ENCODE measurements at regions not wholly inside any gene's neighbourhood (a gene's known extent, or its start where the extent isn't known, plus 50 kb on each side); places are given as distances from the start of the nearest gene placed in this dataset.

DNA sequence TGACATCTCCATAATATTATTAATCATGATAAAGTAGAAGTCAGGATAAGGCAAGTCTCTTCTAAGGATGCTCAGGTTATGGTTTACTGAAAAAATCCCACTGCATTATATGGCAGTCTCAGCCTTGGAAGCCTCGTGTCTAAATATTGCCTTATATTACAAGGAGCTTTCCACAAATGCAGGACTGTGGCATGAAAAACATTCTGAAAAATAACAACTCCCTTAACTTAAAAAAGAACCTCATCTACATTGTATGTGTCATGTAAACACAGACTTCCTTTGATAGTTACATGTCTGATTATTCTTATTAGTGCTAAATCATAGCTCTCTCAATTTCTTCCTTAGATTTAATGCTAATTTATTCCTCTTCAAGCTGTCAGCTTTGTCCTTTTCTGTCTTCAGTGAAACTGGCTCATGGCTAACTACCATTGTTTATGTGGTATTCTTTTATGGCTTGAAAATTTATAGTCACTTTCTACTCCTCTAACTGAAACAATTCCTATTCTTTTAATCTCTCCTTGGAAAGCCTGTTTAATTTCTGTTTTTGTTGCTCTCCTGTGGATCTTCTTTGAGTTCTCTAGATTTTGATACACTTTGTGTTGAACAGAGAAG lies 156.1 kb downstream of the KIF20B start:
- TF ChIP-seq, protein P1, sequence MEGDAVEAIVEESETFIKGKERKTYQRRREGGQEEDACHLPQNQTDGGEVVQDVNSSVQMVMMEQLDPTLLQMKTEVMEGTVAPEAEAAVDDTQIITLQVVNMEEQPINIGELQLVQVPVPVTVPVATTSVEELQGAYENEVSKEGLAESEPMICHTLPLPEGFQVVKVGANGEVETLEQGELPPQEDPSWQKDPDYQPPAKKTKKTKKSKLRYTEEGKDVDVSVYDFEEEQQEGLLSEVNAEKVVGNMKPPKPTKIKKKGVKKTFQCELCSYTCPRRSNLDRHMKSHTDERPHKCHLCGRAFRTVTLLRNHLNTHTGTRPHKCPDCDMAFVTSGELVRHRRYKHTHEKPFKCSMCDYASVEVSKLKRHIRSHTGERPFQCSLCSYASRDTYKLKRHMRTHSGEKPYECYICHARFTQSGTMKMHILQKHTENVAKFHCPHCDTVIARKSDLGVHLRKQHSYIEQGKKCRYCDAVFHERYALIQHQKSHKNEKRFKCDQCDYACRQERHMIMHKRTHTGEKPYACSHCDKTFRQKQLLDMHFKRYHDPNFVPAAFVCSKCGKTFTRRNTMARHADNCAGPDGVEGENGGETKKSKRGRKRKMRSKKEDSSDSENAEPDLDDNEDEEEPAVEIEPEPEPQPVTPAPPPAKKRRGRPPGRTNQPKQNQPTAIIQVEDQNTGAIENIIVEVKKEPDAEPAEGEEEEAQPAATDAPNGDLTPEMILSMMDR (IDR thresholded peaks at IDR 0.05; ENCODE audit: insufficient read depth, low read length, poor library complexity, severe bottlenecking), result no peak
- DNase-seq (ENCODE audit: low read depth), result no peak
- H3K36me3 ChIP-seq (ENCODE audit: control insufficient read depth, insufficient read depth, low read length), result no peaks in the 10 kb centered on the region
- H3K4me3 ChIP-seq (ENCODE audit: low read depth, low read length), result no peak overlapping the region
- H3K27me3 ChIP-seq (ENCODE audit: control insufficient read depth, insufficient read depth, low read length), result no peaks in the 10 kb centered on the region

DNA sequence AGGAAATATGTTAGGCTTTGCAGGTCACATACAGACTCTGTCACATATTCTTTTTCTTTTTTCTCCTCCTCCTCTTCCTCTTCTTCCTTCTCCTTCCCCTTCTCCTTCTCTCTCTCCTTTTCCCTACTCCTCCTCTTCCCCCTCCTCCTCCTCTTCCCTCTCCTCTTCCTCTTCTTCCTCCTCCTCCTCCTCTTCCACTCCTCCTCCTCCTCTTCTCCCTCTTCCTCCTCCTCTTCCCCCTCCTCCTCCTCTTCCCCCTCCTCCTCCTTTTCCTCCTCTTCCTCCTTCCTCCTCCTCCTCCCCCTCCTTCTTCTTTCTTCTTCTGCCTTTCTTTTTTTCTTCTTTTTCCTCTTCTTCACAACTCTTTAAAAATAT lies 159.8 kb downstream of the KIF20B start:
- Histone ChIP-seq H3K27me3 (ENCODE audit: control insufficient read depth, insufficient read depth, low read length) (no peaks in the 10 kb centered on the region), H3K36me3 (ENCODE audit: control insufficient read depth, insufficient read depth, low read length) (no peaks in the 10 kb centered on the region), H3K4me3 (ENCODE audit: low read depth, low read length) (no peak overlapping the region)
- TF ChIP-seq, protein P1 (IDR thresholded peaks at IDR 0.05; ENCODE audit: insufficient read depth, low read length, poor library complexity, severe bottlenecking), result no peak
- DNase-seq (ENCODE audit: low read depth), result no peak

DNA sequence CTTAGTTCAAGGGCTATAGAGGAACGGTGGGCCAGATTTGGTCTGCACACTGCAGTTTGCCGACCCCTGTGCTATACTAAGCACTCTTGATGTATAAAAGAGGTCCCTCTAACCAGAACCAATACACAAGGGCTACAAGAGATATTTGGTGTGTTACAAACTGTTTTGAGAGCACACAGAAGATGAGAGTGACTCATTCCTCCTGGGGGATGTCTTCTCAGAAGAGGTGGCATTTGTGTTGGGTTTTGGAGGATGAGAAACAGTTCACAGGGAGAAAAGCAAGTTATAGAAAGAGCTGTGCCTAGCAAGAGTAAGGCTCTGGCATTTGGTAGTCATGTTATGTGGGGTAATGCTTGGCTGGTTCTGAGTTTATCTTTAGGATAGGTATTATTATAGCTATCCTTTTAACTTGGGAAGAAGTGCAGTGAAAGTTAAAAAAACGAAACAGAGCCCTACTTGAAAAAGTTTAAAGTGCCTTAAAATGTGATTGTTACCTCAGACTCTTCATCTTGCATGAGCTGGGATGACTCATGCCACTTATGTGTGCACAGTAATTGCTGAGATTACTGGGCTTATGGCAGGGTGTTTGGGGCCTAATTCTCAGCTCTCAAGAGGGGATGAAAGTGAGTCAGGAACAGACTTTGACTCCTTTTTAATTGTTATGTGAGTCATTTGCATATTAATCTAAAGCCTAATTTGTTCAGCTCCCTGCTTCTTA lies 160.4 kb downstream of the KIF20B start:
- no peak overlapping the region for H3K4me3 ChIP-seq (ENCODE audit: low read depth, low read length)

DNA sequence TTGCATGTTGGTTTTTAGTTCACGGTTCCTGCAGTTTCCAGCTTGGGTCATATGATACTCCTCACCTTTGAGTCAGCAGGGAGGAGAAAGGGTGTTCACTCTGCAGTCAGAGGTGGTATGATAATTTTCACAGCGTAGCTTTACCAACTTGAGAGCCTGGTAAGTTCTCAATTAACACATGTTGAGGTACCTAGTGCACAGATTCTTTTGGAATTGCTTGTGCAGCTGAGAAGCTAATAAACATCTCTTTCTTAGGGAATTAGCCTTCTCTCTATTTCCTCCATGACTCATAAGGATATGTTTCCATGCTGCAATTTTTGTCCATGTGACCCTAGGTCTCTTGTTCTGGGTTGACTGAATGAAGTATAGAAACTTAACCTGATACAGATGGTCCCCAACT lies 166.6 kb downstream of the KIF20B start:
- no peak for DNase-seq (ENCODE audit: low read depth)

More for the DNA sequence above, 160.4 kb downstream of the KIF20B start:
- TF ChIP-seq, protein P1 (IDR thresholded peaks at IDR 0.05; ENCODE audit: insufficient read depth, low read length, poor library complexity, severe bottlenecking), result no peak
- DNase-seq (ENCODE audit: low read depth), result peak; percentile 63
- Histone ChIP-seq H3K27me3 (ENCODE audit: control insufficient read depth, insufficient read depth, low read length) (no peaks in the 10 kb centered on the region), H3K36me3 (ENCODE audit: control insufficient read depth, insufficient read depth, low read length) (no peaks in the 10 kb centered on the region)

DNA sequence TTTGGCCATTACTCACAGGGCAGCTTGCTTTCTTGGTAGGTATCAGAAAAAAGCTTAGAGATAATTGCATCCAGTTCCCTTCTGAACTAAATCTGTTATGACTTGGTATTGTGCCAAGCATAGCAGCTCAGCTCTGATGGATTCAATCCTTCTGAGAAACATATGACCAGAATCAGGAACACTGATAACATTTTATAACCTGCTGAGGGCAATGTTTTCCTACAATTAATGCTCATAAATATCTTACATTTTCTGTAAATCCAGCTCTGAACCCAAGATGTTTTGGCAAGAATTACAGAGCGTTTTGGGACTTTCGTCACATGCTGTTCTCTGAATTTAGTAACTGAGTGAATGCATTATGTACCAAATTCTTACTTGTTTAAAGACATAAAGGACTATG lies 167.8 kb downstream of the KIF20B start:
- Histone ChIP-seq H3K27me3 (ENCODE audit: control insufficient read depth, insufficient read depth, low read length) (no peaks in the 10 kb centered on the region), H3K36me3 (ENCODE audit: control insufficient read depth, insufficient read depth, low read length) (no peaks in the 10 kb centered on the region), H3K4me3 (ENCODE audit: low read depth, low read length) (no peak overlapping the region)
- no peak for DNase-seq (ENCODE audit: low read depth)
- TF ChIP-seq, protein P1 (IDR thresholded peaks at IDR 0.05; ENCODE audit: insufficient read depth, low read length, poor library complexity, severe bottlenecking), result no peak

More for the DNA sequence above, 166.6 kb downstream of the KIF20B start:
- no peak overlapping the region for H3K4me3 ChIP-seq (ENCODE audit: low read depth, low read length)
- TF ChIP-seq, protein P1 (IDR thresholded peaks at IDR 0.05; ENCODE audit: insufficient read depth, low read length, poor library complexity, severe bottlenecking), result no peak
- H3K36me3 ChIP-seq (ENCODE audit: control insufficient read depth, insufficient read depth, low read length), result no peaks in the 10 kb centered on the region
- H3K27me3 ChIP-seq (ENCODE audit: control insufficient read depth, insufficient read depth, low read length), result no peaks in the 10 kb centered on the region

Measured in kidney epithelial cell (primary cell).